ENCODE measurements at regions not wholly inside any gene's neighbourhood (a gene's known extent, or its start where the extent isn't known, plus 50 kb on each side); places are given as distances from the start of the nearest gene placed in this dataset.

DNA sequence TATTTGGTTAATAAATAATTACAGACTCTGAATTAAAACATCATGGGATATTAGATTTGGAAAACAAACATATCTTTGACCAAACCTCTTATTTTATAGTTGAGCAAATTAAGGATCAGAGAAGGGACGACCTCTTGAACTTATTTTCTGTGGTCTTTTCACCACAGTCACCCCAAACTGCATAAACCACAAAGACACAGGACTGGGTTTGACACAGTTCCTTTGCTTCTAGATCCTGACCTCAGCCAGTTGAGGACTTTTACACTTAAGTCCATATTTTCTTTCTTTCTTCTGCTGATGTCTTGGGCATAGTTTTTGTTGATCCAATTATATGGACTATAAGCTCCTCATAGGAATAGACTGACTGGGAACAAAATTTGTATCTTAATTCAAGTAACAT, 234.0 kb upstream of the SLC14A2 start:
- DNase-seq: no peak
- Histone ChIP-seq H3K9me3 (no peaks in the 10 kb centered on the region), H3K27me3 (no peaks in the 10 kb centered on the region), H3K4me1 (no peaks in the 10 kb centered on the region), H3K27ac (no peak overlapping the region), H3K4me3 (no peak overlapping the region), H3K36me3 (ENCODE audit: low read depth, missing control alignments) (no peaks in the 10 kb centered on the region)
- WGBS, 2 donors: 71 to 93% methylated on average over 1 of the region's 1 CpG
- intact Hi-C loops (cut with DNase I; ENCODE audit: low total_unique reads): no loop called here
- TF ChIP-seq POLR2A (IDR thresholded peaks at IDR 0.05): no peak
- TF ChIP-seq, protein P1, sequence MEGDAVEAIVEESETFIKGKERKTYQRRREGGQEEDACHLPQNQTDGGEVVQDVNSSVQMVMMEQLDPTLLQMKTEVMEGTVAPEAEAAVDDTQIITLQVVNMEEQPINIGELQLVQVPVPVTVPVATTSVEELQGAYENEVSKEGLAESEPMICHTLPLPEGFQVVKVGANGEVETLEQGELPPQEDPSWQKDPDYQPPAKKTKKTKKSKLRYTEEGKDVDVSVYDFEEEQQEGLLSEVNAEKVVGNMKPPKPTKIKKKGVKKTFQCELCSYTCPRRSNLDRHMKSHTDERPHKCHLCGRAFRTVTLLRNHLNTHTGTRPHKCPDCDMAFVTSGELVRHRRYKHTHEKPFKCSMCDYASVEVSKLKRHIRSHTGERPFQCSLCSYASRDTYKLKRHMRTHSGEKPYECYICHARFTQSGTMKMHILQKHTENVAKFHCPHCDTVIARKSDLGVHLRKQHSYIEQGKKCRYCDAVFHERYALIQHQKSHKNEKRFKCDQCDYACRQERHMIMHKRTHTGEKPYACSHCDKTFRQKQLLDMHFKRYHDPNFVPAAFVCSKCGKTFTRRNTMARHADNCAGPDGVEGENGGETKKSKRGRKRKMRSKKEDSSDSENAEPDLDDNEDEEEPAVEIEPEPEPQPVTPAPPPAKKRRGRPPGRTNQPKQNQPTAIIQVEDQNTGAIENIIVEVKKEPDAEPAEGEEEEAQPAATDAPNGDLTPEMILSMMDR (IDR thresholded peaks at IDR 0.05): no peak

DNA sequence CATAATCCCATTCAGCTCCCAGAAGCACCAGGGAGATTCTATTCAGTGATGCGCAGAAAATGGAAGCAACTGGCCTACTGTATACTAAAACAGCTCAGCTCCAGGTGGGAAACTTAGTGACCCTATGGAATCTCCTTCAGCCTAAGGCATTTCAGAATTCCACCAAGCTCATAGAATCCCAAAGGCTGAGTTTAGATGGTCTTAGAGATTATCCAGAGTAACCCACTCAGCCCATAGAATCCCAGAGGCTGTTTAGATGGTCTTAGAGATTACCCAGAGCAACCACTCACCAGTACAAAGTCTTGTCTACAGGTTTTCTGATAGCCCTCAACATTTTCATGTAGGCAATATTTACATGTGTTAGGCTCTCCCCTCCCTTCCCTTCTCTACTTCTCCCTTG, 232.0 kb upstream of the SLC14A2 start:
- H3K9me3 ChIP-seq: no peaks in the 10 kb centered on the region
- TF ChIP-seq, protein P1 (IDR thresholded peaks at IDR 0.05): no peak
- TF ChIP-seq POLR2A (IDR thresholded peaks at IDR 0.05): no peak
- H3K27ac ChIP-seq: no peak overlapping the region
- no peak overlapping the region for H3K4me3 ChIP-seq
- intact Hi-C loops (cut with DNase I; ENCODE audit: low total_unique reads): no loop called here
- H3K36me3 ChIP-seq (ENCODE audit: low read depth, missing control alignments): no peaks in the 10 kb centered on the region
- no peaks in the 10 kb centered on the region for H3K27me3 ChIP-seq
- DNase-seq: no peak
- WGBS, 2 donors: 96 to 100% methylated on average over 1 of the region's 1 CpG
- no peaks in the 10 kb centered on the region for H3K4me1 ChIP-seq

DNA sequence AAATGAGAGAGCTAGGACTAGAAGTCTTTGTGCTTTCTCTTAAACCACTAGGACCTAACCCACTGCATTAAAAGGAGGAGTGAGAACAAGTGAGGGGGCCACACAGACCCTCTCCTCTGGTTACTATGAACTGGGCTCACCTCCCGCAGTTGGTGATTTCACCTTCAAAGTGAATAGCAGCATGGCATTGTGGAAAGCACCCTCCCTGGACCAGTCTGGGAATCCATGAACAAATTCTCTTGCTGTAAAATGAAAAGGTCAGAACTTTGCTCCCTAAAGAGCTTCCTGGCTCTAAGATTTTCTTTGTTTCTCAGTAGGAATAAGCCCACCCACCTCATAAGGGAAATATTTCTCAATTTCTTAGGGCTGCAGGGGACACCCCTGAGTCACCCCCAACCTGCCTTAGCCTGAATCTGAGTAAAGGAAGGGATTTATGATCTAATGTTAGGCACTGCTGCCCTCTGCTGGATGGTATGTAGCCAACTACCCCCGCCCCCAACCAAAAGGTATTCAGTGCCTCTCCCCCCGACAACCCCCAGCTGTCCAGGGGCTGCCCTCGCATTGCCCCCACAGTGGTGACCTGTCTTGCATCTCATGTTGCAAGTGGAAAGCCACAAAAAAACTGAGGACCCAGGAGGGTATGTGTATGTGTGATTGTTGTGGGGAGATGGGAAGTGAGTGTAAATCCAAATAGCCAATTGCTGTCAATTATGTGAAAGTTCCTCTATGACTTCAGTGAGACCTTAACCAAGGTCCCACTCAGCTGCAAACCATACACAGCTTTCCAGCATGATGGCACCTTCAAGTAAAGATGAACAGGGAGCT, 230.9 kb upstream of the SLC14A2 start:
- intact Hi-C loops (cut with DNase I; ENCODE audit: low total_unique reads): no loop called here
- H3K27ac ChIP-seq: no peak overlapping the region
- DNase-seq: peak; percentile 75

DNA sequence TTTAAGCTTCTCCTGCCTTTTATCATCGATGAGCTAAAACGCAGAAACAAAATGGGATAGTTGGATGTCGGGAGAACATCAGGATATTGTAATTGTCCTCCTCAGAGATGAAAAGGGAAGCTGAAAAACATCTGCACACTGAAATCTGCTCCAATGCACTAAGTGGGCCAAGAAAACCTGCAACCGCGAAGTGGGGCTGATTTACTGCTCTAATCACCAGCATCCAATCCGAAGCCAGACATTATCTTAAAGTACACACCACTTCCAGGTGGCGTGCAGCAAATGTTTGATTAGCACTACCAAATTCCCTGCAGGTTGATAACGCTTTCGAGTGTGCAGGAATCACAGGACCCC, 230.3 kb upstream of the SLC14A2 start:
- Histone ChIP-seq H3K4me3 (no peak overlapping the region), H3K4me1 (no peaks in the 10 kb centered on the region), H3K27me3 (no peaks in the 10 kb centered on the region), H3K27ac (no peak overlapping the region), H3K9me3 (no peaks in the 10 kb centered on the region), H3K36me3 (ENCODE audit: low read depth, missing control alignments) (no peaks in the 10 kb centered on the region)
- intact Hi-C loops (cut with DNase I; ENCODE audit: low total_unique reads): no loop called here
- WGBS, 2 donors: 36 to 41% methylated on average over 9 of the region's 9 CpGs
- TF ChIP-seq, protein P1 (IDR thresholded peaks at IDR 0.05): no peak
- DNase-seq: no peak

More for the DNA sequence above, 230.9 kb upstream of the SLC14A2 start:
- Histone ChIP-seq H3K4me3 (no peak overlapping the region), H3K9me3 (no peaks in the 10 kb centered on the region), H3K36me3 (ENCODE audit: low read depth, missing control alignments) (no peaks in the 10 kb centered on the region), H3K4me1 (no peaks in the 10 kb centered on the region), H3K27me3 (no peaks in the 10 kb centered on the region)
- no peak for TF ChIP-seq POLR2A (IDR thresholded peaks at IDR 0.05)
- TF ChIP-seq, protein P1 (IDR thresholded peaks at IDR 0.05): peak; percentile 56 to 76 (median 70)
- WGBS, 2 donors: 23 to 47% methylated on average over 4 of the region's 4 CpGs
